Astrocyte (in vitro differentiated cells and primary cell): ENCODE measurements at regions not wholly inside any gene's neighbourhood (a gene's known extent, or its start where the extent isn't known, plus 50 kb on each side); places are given as distances from the start of the nearest gene placed in this dataset.
"Not testable (repeated sequence)": the region's sequence is repeated elsewhere in the genome, so short reads cannot be mapped to it uniquely, and the experiment has no call there.

Experiments used
- DNase-seq: peaks from one replicate; pipeline ENCODE4 v3.0.0-alpha.2; 2010; ENCODE audit warnings: low read depth
- FAIRE-seq: peaks from 2 replicates; lab custom pipeline; 2011; peaks lifted over from hg19 to GRCh38; lab: Jason Lieb, UNC
- H2AFZ ChIP-seq: 2 replicates; pipeline ENCODE4 v1.6.0; 2012; ENCODE audit warnings: low read depth, low read length, inconsistent platforms
- H3K27ac ChIP-seq: 2 replicates; pipeline ENCODE4 v1.5.1; 2011; ENCODE audit warnings: low read depth, low read length, inconsistent platforms
- H3K27me3 ChIP-seq: 2 replicates; pipeline ENCODE4 v1.6.0; 2011; ENCODE audit warnings: low read length, inconsistent platforms; ENCODE audit not compliant: insufficient read depth
- H3K36me3 ChIP-seq: 2 replicates; pipeline ENCODE4 v1.5.1; 2011; ENCODE audit warnings: low read length, inconsistent platforms; ENCODE audit not compliant: insufficient read depth
- H3K4me1 ChIP-seq: 2 replicates; pipeline ENCODE4 v1.5.1; 2011; ENCODE audit warnings: low read length, inconsistent platforms; ENCODE audit not compliant: insufficient read depth
- H3K4me2 ChIP-seq: 2 replicates; pipeline ENCODE4 v1.6.0; 2012; ENCODE audit warnings: low read length, inconsistent platforms
- H3K4me3 ChIP-seq: 2 replicates; pipeline ENCODE4 v1.5.1; 2011; ENCODE audit warnings: low read depth, mild to moderate bottlenecking, low read length, inconsistent platforms; ENCODE audit not compliant: insufficient read depth
- H3K79me2 ChIP-seq: 2 replicates; pipeline ENCODE4 v1.6.0; 2012; ENCODE audit warnings: mild to moderate bottlenecking, low read length, inconsistent platforms; ENCODE audit not compliant: insufficient read depth
- H3K9ac ChIP-seq: 2 replicates; pipeline ENCODE4 v1.6.0; 2012; ENCODE audit warnings: mild to moderate bottlenecking, low read length, inconsistent platforms
- H3K9me3 ChIP-seq: 2 replicates; pipeline ENCODE4 v1.5.1; 2012; ENCODE audit warnings: low read depth, mild to moderate bottlenecking, low read length, inconsistent platforms; ENCODE audit not compliant: insufficient read depth
- H4K20me1 ChIP-seq: 2 replicates; pipeline ENCODE4 v1.6.0; 2012; ENCODE audit warnings: low read length, inconsistent platforms; ENCODE audit not compliant: insufficient read depth
- H3K27ac Mint-ChIP-seq: one replicate; pipeline ENCODE4 v1.8.0; 2021; ENCODE audit warnings: mild to moderate bottlenecking, mixed read lengths; ENCODE audit not compliant: unreplicated experiment
- H3K27me3 Mint-ChIP-seq: one replicate; pipeline ENCODE4 v1.8.0; 2021; ENCODE audit warnings: low read depth, mixed read lengths; ENCODE audit not compliant: unreplicated experiment
- H3K36me3 Mint-ChIP-seq: one replicate; pipeline ENCODE4 v1.8.0; 2021; ENCODE audit warnings: low read depth, mixed read lengths; ENCODE audit not compliant: unreplicated experiment
- H3K4me1 Mint-ChIP-seq: one replicate; pipeline ENCODE4 v1.8.0; 2021; ENCODE audit warnings: low read depth, mixed read lengths; ENCODE audit not compliant: unreplicated experiment
- H3K4me3 Mint-ChIP-seq: one replicate; pipeline ENCODE4 v1.8.0; 2021; ENCODE audit warnings: mild to moderate bottlenecking, moderate library complexity, mixed read lengths; ENCODE audit not compliant: unreplicated experiment
- H3K9me3 Mint-ChIP-seq: one replicate; pipeline ENCODE4 v1.8.0; 2021; ENCODE audit warnings: mild to moderate bottlenecking, mixed read lengths; ENCODE audit not compliant: unreplicated experiment
- CTCF ChIP-seq: IDR thresholded peaks from 2 replicates; pipeline ENCODE4 v1.5.1; 2011; ENCODE audit warnings: low read depth, mild to moderate bottlenecking, inconsistent platforms, low read length, moderate library complexity; ENCODE audit not compliant: insufficient read depth
- EZH2 ChIP-seq: IDR thresholded peaks from 2 replicates; pipeline ENCODE4 v1.6.1; 2012; ENCODE audit warnings: mild to moderate bottlenecking, low read length, inconsistent platforms; ENCODE audit not compliant: insufficient read depth

- Histone ChIP-seq H2AFZ (no peak overlapping the region), H3K4me3 (no peak overlapping the region), H3K27me3 (no peaks in the 10 kb centered on the region), H3K36me3 (no peaks in the 10 kb centered on the region), H3K4me2 (no peak overlapping the region), H3K4me1 (no peaks in the 10 kb centered on the region), H4K20me1 (no peaks in the 10 kb centered on the region), H3K79me2 (no peaks in the 10 kb centered on the region), H3K9me3 (no peaks in the 10 kb centered on the region), H3K9ac (no peak overlapping the region), H3K27ac (no peak overlapping the region)
- H3K27me3 Mint-ChIP-seq = no peaks in the 10 kb centered on the region
- no peak for TF ChIP-seq CTCF
- TF ChIP-seq EZH2 = no peak
- FAIRE-seq (no peak), DNase-seq (no peak)
- H3K4me1 Mint-ChIP-seq = peaks cover 2% of the 10 kb centered on the region
- no peak overlapping the region for H3K27ac Mint-ChIP-seq
- H3K36me3 Mint-ChIP-seq = no peaks in the 10 kb centered on the region
- H3K4me3 Mint-ChIP-seq = no peak overlapping the region
- H3K9me3 Mint-ChIP-seq = peaks cover 21% of the 10 kb centered on the region
Measured at GRCh38 chr11:98766903-98767302, 253.8 kb upstream of the CNTN5 start.

- H3K9me3 ChIP-seq, H3K79me2 ChIP-seq, H3K27ac ChIP-seq, H3K27me3 Mint-ChIP-seq, H4K20me1 ChIP-seq, DNase-seq, H3K4me3 Mint-ChIP-seq, H3K9me3 Mint-ChIP-seq, H3K36me3 Mint-ChIP-seq, H3K4me1 Mint-ChIP-seq, H2AFZ ChIP-seq, H3K4me1 ChIP-seq, H3K4me2 ChIP-seq, H3K27me3 ChIP-seq, H3K4me3 ChIP-seq, H3K9ac ChIP-seq, FAIRE-seq, H3K36me3 ChIP-seq, H3K27ac Mint-ChIP-seq: not testable (repeated sequence)
Measured at GRCh38 chr11:98770046-98770445, 250.7 kb upstream of the CNTN5 start.

DNA sequence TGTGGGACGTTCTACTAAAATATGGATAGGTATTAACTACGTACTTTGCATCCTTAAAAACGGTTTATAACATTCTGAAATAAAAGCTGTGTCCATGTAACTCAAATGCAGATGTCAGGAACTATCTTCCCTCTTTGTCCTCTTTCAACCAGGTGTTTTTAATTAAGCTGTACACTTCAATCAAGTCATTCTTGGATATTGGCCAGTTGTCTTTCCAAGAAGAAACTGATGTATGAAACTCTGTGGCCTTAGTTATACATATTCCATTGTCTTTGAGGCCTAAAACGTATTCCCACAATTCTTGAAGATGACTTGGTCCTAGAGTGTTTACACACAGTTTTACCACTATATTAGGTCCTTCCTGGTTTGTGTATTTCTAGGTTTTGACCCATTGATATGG is 249.0 kb upstream of the CNTN5 start:
- FAIRE-seq = no peak
- Mint-ChIP-seq H3K9me3 (peaks cover 6% of the 10 kb centered on the region), H3K4me3 (no peak overlapping the region), H3K27ac (no peak overlapping the region), H3K4me1 (peaks cover 2% of the 10 kb centered on the region), H3K36me3 (no peaks in the 10 kb centered on the region), H3K27me3 (no peaks in the 10 kb centered on the region)
- Histone ChIP-seq H3K27me3 (no peaks in the 10 kb centered on the region), H3K4me3 (no peak overlapping the region), H3K9me3 (no peaks in the 10 kb centered on the region), H2AFZ (no peak overlapping the region), H3K79me2 (no peaks in the 10 kb centered on the region), H3K4me2 (no peak overlapping the region), H3K4me1 (no peaks in the 10 kb centered on the region), H3K36me3 (no peaks in the 10 kb centered on the region), H4K20me1 (no peaks in the 10 kb centered on the region), H3K27ac (no peak overlapping the region), H3K9ac (no peak overlapping the region)
- TF ChIP-seq EZH2 (no peak), CTCF (no peak)
- no peak for DNase-seq
